ENCODE measurements at regions not wholly inside any gene's neighbourhood (a gene's known extent, or its start where the extent isn't known, plus 50 kb on each side); places are given as distances from the start of the nearest gene placed in this dataset.

DNA sequence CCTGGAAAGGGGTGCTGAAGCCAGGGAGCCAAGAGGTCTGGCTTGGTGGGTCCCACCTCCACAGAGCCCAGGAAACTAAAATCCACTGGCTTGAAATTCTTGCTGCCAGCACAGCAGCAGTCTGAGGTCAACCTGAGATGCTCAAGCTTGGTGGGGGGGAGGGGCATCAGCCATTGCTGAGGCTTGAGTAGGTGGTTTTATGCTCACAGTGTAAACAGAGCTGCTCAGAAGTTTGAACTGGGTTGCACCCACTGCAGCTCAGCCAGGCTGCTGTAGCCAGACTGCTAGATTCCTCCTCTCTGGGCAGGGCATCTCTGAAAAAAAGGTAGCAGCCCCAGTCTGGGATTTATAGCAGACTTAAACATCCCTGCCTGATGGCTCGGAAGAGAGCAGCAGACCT, 55.5 kb upstream of the FBXL17 start:
- no peak for DNase-seq

DNA sequence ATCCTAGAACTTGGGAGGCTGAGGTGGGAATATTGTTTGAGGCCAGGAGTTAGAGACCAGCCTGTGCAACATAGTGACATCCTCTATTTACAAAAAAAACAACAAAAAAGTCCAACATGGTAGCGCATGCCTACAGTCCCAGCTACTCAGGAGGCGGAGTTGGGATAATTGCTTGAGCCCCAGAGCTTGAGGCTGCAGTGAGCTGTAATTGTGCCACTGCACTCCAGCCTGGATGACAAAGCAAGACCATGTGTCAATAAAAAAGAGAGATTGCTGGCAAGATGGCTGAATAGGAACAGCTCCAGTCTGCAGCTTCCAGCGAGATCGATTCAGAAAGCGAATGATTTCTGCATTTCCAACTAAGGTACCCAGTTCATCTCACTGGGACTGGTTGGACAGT, 54.8 kb upstream of the FBXL17 start:
- no peak for DNase-seq

DNA sequence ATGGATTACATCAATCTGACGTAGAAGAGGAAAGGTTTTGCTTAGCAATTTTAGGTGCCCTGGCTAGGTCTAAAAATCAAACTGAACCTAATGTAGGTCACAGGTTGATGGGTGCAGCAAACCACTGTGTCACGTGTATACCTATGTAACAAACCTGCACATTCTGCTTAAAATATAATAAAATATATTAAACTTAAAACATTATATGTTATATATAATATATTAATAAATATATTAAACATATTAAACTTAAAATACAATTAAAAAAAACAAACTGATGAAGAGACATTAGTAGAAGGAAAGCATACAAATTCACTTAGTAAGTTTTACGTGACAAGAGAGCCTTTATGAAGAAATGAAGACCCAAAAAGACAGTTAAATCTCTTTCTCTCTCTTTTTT, 51.7 kb upstream of the FBXL17 start:
- no peak for DNase-seq

DNA sequence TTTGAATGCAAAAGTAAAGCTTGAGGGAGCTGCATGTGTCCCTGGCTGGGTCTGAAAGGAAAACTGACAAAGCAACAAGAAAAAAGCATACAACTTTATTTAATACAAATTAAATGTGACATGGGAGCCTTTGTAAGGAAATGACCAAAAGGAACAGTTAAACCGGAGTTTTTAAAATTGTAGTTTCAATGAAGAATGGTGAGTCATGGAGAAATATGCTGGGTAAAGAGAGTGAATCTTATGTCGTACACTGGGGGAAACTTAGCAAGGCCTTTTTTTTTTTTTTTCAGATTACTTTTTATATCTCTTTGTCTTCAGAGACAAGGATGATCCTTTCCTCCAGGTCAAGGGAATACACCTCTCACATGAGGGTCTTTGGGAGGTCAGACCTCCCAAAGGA, 50.1 kb upstream of the FBXL17 start:
- no peak for DNase-seq

All from central memory CD4-positive, alpha-beta T cell (primary cell).